Suprapubic skin (tissue), 3 donors: ENCODE measurements at regions not wholly inside any gene's neighbourhood (a gene's known extent, or its start where the extent isn't known, plus 50 kb on each side); places are given as distances from the start of the nearest gene placed in this dataset.

Experiments
- POLR2A ChIP-seq, 2 donors: fragments of 450-650 bp; IDR thresholded peaks; one replicate each; pipeline ENCODE4 v1.6.1; 2017; ENCODE audit warnings: antibody characterized with exemption in 2 of 2, mild to moderate bottlenecking in 2 of 2, moderate library complexity in 2 of 2
- TF ChIP-seq, protein P1 (sequence below), 2 donors: fragments of 200-600 bp in 1 of 2; fragments of 450-650 bp in 1 of 2; sonication (generic) in 1 of 2; IDR thresholded peaks; one replicate each; pipeline ENCODE4 v1.5.1; 2016 to 2019; ENCODE audit warnings: antibody characterized with exemption in 2 of 2, mild to moderate bottlenecking in 1 of 2, moderate library complexity in 1 of 2

- no peak for TF ChIP-seq POLR2A (IDR thresholded peaks at IDR 0.05)
- TF ChIP-seq, protein P1, sequence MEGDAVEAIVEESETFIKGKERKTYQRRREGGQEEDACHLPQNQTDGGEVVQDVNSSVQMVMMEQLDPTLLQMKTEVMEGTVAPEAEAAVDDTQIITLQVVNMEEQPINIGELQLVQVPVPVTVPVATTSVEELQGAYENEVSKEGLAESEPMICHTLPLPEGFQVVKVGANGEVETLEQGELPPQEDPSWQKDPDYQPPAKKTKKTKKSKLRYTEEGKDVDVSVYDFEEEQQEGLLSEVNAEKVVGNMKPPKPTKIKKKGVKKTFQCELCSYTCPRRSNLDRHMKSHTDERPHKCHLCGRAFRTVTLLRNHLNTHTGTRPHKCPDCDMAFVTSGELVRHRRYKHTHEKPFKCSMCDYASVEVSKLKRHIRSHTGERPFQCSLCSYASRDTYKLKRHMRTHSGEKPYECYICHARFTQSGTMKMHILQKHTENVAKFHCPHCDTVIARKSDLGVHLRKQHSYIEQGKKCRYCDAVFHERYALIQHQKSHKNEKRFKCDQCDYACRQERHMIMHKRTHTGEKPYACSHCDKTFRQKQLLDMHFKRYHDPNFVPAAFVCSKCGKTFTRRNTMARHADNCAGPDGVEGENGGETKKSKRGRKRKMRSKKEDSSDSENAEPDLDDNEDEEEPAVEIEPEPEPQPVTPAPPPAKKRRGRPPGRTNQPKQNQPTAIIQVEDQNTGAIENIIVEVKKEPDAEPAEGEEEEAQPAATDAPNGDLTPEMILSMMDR (IDR thresholded peaks at IDR 0.05), result no peak
These were observed 221.2 kb downstream of the PPP4R3C start for GRCh38 chrX:27241981-27242380.
